Left ventricle myocardium superior (tissue), 1 donor: ENCODE measurements at regions not wholly inside any gene's neighbourhood (a gene's known extent, or its start where the extent isn't known, plus 50 kb on each side); places are given as distances from the start of the nearest gene placed in this dataset.
"Not testable (repeated sequence)": the region's sequence is repeated elsewhere in the genome, so short reads cannot be mapped to it uniquely, and the experiment has no call there.

ENCODE experiments used
- ATAC-seq: fragments of 200-7000 bp; cut with Tn5 transposase; one replicate; pipeline ENCODE4 v1.9.1; 2020; ENCODE audit warnings: mild to moderate bottlenecking, moderate library complexity
- DNase-seq: peaks from one replicate; pipeline ENCODE4 v3.0.0-alpha.2; 2020
- intact Hi-C: fragments of 100-400 bp; cut with micrococcal nuclease; formaldehyde crosslinking; loops from one replicate; pipeline ENCODE4 v1.11.0; 2022
- donor health status: DM: no; HTN: yes; CAD: no; lungs with severe emphysema.

- DNase-seq (no peak), ATAC-seq (no peak)
- intact Hi-C loops: no loop called here
Measured at GRCh38 chr12:78562368-78563205, 302.0 kb upstream of the SYT1 start.

GRCh38 chr12:78563826-78564225 is 300.7 kb upstream of the SYT1 start:
- DNase-seq (no peak), ATAC-seq (no peak)
- intact Hi-C loops: no loop called here

DNA sequence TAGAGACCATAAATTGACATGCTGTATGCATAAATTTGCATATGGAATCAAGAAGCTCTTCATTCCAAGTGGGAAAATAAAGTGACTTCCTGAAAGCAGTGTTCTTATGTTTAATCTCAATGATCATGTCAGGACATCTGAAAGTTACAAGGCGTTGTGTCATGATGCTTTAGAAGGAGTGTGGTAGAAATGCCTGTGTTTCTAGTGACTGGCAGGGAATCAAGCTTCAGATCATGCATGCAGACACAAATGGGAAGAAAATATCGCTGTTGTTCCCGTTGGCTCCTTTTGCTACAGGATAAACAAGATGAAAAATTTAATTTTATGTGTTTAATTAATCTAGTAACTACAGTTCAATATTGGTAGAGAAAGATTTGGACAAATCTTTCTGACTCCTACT is 298.1 kb upstream of the SYT1 start:
- ATAC-seq: no peak
- intact Hi-C loops: no loop called here
- no peak for DNase-seq

DNA sequence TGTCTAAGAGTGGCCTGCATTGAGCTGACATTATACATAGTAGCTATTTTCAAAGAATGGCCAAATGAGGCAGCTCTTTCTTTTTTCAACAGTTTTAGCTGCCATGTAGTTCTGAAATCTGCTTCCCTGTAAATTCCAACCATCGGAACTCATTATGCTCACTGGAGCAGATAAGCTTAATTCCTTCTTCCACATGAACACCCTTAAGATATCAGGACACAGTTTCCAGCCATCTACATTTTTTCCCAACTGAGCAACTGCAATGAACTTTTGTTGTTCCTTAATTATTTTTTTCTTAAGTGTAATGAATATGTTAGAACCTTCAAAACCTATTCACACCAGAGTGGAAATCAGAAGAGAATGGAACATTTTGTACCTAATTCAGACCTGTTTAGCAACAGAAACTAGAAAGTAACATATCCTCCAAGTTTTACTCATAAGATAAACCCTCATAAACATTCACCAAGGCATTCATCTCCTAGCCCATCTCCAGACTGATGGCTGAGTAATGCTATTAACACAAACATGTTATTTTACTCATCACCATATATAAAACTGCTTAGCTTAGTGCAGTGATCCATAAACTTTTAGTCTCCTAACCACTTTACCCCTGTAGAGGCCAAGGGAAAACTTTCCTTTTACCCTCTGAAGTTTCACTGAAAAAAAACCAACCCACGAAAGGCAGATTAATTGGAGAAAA is 296.1 kb upstream of the SYT1 start:
- intact Hi-C loops: no loop called here
- ATAC-seq (no peak), DNase-seq (no peak)

GRCh38 chr12:78571953-78572352 is 292.6 kb upstream of the SYT1 start:
- no peak for ATAC-seq
- intact Hi-C loops: no loop called here

DNA sequence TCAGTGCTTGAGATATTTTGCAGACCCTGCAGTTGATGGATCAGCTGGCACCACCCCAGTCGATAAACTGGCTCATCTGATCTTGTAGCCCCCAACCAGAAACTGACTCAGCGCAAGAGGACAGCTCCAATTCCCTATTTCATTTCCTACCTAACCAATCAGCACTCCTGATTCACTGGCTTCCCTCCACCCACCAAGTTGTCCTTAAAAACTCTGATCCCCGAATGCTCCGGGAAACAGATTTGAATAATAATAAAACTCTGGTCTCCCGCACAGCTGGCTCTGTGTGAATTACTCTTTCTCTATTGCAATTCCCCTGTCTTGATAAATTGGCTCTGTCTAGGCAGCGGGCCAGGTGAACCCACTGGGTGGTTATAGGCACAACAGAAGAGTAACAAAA is 289.4 kb upstream of the SYT1 start:
- intact Hi-C loops, DNase-seq, ATAC-seq: not testable (repeated sequence)

More at GRCh38 chr12:78571953-78572352, 292.6 kb upstream of the SYT1 start:
- no peak for DNase-seq

- no peak for DNase-seq
- intact Hi-C loops: no loop called here
- no peak for ATAC-seq
Measured at GRCh38 chr12:78579846-78580245, 284.7 kb upstream of the SYT1 start.

DNA sequence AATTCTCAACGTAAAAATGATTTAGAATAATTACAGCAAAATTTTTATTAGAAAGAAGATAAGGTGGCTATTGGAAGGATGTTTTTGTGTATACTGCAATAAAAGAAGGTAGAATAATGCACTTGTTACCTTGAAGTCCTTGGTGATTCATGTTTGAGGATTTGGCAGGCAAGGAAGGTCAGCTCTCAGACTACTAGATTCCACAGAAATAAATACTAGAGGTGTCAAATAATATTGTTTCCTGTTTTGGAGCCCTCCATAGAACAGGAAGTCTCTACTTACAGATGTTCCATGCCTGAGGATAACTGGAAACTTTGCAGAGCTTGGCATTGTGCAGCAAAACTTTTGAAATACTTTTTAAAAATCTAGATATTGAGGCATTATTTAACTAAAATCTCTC is 284.3 kb upstream of the SYT1 start:
- ATAC-seq (no peak), DNase-seq (no peak)
- intact Hi-C loops: no loop called here

GRCh38 chr12:78584695-78585094 is 279.9 kb upstream of the SYT1 start:
- no peak for ATAC-seq
- intact Hi-C loops: no loop called here
- no peak for DNase-seq

DNA sequence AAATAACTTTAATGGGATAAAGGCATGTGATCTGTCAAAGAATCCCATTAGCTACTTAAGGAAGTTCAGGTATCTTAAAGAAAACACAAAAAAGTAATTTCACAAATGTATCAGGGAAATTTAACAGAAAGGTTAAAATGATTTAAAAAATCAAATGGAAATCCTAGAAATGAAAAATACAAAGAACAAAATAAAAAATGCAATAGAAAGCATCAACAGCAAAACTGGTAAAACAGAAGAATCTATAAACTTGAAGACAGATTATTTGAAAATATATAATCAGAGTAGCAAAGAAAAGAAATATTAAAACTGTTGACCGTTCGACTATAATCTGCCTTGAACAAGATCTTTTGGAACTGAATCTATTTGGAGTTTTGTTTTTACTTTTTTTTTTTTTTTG is 279.4 kb upstream of the SYT1 start:
- no peak for DNase-seq
- ATAC-seq: no peak
- intact Hi-C loops: no loop called here

DNA sequence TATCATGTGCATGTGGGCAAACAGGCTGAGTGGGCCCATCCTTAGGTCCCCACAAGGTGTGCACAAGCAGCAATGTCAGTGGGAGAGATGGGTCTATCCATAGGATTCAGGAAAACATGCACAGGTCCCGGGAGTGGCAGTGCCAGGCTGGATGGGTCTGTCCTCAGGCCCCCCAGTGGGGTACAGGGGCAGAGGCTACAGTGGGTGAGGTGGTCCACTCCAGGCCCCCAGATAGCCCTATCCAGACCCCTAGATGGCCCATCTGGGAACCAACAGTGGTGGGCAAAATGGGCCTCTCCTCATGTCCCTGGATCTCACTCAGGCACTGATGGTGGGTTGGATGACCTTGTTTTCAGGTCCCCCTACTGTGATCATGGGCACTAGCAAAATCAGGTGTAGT is 277.8 kb upstream of the SYT1 start:
- no peak for DNase-seq

GRCh38 chr12:78599366-78599765 is 265.2 kb upstream of the SYT1 start:
- intact Hi-C loops: no loop called here
- no peak for DNase-seq
- no peak for ATAC-seq

More for the DNA sequence above, 277.8 kb upstream of the SYT1 start:
- intact Hi-C loops: no loop called here
- no peak for ATAC-seq

GRCh38 chr12:78600541-78600940 is 264.0 kb upstream of the SYT1 start:
- intact Hi-C loops: no loop called here
- no peak for ATAC-seq
- no peak for DNase-seq

DNA sequence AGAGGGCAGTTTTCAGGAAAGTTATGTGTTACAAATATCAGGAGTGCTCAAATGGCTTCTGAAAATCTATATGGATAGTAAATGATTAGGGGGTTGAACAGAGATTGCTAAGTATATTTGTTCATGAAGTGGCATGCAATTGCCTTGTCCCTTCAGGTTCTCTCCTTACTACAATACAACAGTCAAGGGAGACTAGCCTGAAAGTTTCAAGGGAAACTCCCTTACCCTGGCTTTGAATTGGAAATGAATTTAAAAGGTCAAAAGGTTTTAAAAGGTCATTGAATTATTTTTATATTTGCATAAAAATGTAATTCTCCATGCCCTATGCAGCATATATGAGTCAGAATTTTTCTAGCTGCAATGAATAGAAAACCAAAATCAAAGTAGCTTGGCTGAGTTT is 253.1 kb upstream of the SYT1 start:
- intact Hi-C loops: no loop called here
- ATAC-seq: no peak
- no peak for DNase-seq

DNA sequence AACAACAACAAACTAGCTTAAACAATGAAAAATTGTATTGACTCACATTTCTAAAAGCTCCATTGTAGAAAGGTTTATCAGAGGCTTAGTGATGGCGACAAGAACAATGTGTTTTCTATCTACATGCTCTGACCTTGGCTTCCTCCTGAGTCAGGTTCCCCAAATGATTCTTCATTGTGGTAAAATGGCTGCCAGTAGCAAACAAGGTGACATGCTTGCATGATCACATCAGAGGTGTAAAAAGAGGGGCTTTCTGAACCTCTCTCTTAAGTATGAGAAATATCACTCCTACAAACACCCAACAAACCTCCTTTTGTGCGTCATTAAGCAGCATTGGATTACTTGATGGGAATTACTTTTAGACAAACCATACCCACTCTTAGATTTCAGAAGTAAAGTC is 252.4 kb upstream of the SYT1 start:
- ATAC-seq (no peak), DNase-seq (no peak)
- intact Hi-C loops: no loop called here

DNA sequence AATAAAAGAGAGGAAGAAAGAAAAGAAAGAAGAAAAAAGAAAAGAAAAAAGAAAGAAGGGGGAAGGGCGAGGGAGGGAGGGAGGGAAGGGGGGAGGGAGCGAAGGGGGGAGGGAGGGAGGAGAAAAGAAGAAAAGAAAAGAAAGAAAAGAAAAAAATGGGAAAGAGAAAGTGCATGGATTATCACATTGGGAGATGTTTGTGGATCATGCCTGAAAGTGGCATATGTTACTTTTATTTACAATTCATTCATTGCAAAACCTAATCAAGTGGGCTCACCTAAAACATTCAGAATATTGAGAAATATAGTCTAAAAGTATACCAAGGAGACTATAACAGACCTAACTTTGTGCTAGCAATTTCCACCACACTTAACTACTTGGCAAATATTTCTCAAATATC is 246.9 kb upstream of the SYT1 start:
- DNase-seq (no peak), ATAC-seq (no peak)
- intact Hi-C loops: no loop called here

GRCh38 chr12:78622529-78623195 is 241.9 kb upstream of the SYT1 start:
- ATAC-seq (no peak), DNase-seq (no peak)
- intact Hi-C loops: no loop called here

- intact Hi-C loops: no loop called here
- ATAC-seq: no peak
- DNase-seq: no peak
Measured at GRCh38 chr12:78628491-78629100, 236.0 kb upstream of the SYT1 start.

- no peak for DNase-seq
- intact Hi-C loops: no loop called here
- peak; percentile 75 for ATAC-seq
Measured at GRCh38 chr12:78636231-78636855, 228.2 kb upstream of the SYT1 start.
